Spleen (tissue), 11 donors: ENCODE measurements at regions not wholly inside any gene's neighbourhood (a gene's known extent, or its start where the extent isn't known, plus 50 kb on each side); places are given as distances from the start of the nearest gene placed in this dataset.
A peak's percentile ranks its signal among the peaks of the same experiment; 100 is the strongest.

Source experiments
- DNase-seq: peaks from one replicate; pipeline ENCODE4 v3.0.0-alpha.2; 2020
- H3K27ac ChIP-seq, 8 donors: fragments of 200-600 bp; sonication (generic) in 7 of 8; 1 replicate in 4 of 8; 2 replicates in 4 of 8; pipeline versions ENCODE4 v1.5.0 to v1.8.0; 2016 to 2021; ENCODE audit warnings: inconsistent platforms in 4 of 8, mild to moderate bottlenecking in 4 of 8, moderate library complexity in 1 of 8
- H3K27me3 ChIP-seq, 7 donors: fragments of 200-600 bp; sonication (generic) in 6 of 7; replicated peaks in 1 of 7; 1 replicate in 4 of 7; 2 replicates in 3 of 7; pipeline versions ENCODE4 v1.5.0 to v1.8.0; 2016 to 2021; ENCODE audit warnings: inconsistent platforms in 3 of 7, mild to moderate bottlenecking in 1 of 7
- H3K36me3 ChIP-seq, 6 donors: fragments of 200-600 bp; sonication (generic) in 5 of 6; 1 replicate in 4 of 6; 2 replicates in 2 of 6; pipeline versions ENCODE4 v1.5.0 to v1.8.0; 2016 to 2021; ENCODE audit warnings: inconsistent platforms in 2 of 6
- H3K4me1 ChIP-seq, 6 donors: fragments of 200-600 bp; sonication (generic) in 5 of 6; 1 replicate in 3 of 6; 2 replicates in 3 of 6; pipeline versions ENCODE4 v1.5.0 to v1.8.0; 2016 to 2021; ENCODE audit warnings: inconsistent platforms in 3 of 6
- H3K4me3 ChIP-seq, 8 donors: fragments of 200-600 bp; sonication (generic) in 7 of 8; 1 replicate in 4 of 8; 2 replicates in 4 of 8; pipeline versions ENCODE4 v1.5.0 to v1.8.0; 2016 to 2021; ENCODE audit warnings: inconsistent platforms in 4 of 8, mild to moderate bottlenecking in 4 of 8, moderate library complexity in 2 of 8
- H3K9me3 ChIP-seq, 8 donors: fragments of 200-600 bp; sonication (generic) in 7 of 8; 1 replicate in 4 of 8; 2 replicates in 4 of 8; pipeline versions ENCODE4 v1.5.0 to v1.8.0; 2016 to 2021; ENCODE audit warnings: inconsistent platforms in 4 of 8
- CTCF ChIP-seq, 11 experiments: fragments of 200-600 bp in 7 of 11; fragments of 450-650 bp in 4 of 11; sonication (generic) in 4 of 11; IDR thresholded peaks in 8 of 11; conservative IDR thresholded peaks in 3 of 11; 1 replicate in 7 of 11; 2 replicates in 4 of 11; pipeline versions ENCODE4 v1.4.0 to v1.8.0; 2016 to 2021; ENCODE audit warnings: antibody characterized with exemption in 11 of 11, inconsistent platforms in 4 of 11, mild to moderate bottlenecking in 1 of 11
- POLR2A ChIP-seq, 3 donors: fragments of 450-650 bp; IDR thresholded peaks; one replicate each; pipeline ENCODE4 v1.5.1; 2017; ENCODE audit warnings: antibody characterized with exemption in 3 of 3, mild to moderate bottlenecking in 1 of 3
- POLR2AphosphoS5 ChIP-seq, 3 donors: sonication (generic); formaldehyde crosslinking; IDR thresholded peaks; one replicate each; pipeline ENCODE4 v1.5.1; 2017; ENCODE audit warnings: antibody characterized with exemption in 3 of 3
- WGBS, 5 donors: extraction: QIAGEN DNeasy Blood & Tissue Kit in 3 of 5; methylation state at CpG; one replicate each; pipeline versions ENCODE4 v1.1.5 to v1.1.7; 2013 to 2018; 5-methylcytosine and 5-hydroxymethylcytosine counted together
- intact Hi-C: fragments of 100-400 bp; cut with DNase I; formaldehyde crosslinking; loops from one replicate; pipeline ENCODE4 v1.15.0; 2023; ENCODE audit warnings: low total_unique reads
- donor health status: healthy with polysubstance abuse.
- donor health status: DM: no; HTN: no; CAD: no; lungs with moderate emphysema.
- donor health status: DM: no; HTN: no; CAD: no.
- donor health status: Bipolar disorder and iron deficiency.
- donor health status: healthy.
- donor health status: DM: no; HTN: no; CAD: no.
- donor health status: DM: yes; HTN: yes; CAD: no.

GRCh38 chr11:45075952-45076351 lies 70.5 kb upstream of the PRDM11 start:
- Histone ChIP-seq H3K36me3 (no peaks in the 10 kb centered on the region), H3K9me3 (no peaks in the 10 kb centered on the region), H3K4me1 (peaks cover 30 to 48% (median 40%) of the 10 kb centered on the region in 6 donors), H3K27me3 (no peaks in the 10 kb centered on the region), H3K4me3 (no peak overlapping the region), H3K27ac (no peak overlapping the region)
- DNase-seq, result no peak
- intact Hi-C loops, result no loop called here
- WGBS, 5 donors, result 95 to 98% (median 96%) methylated on average over 4 of the region's 4 CpGs
- no peak for TF ChIP-seq CTCF (IDR thresholded peaks at IDR 0.05 in 8 of 11, conservative IDR thresholded peaks at IDR 0.05 in 3 of 11)
- TF ChIP-seq POLR2A (IDR thresholded peaks at IDR 0.05), result no peak
- no peak for TF ChIP-seq POLR2AphosphoS5 (IDR thresholded peaks at IDR 0.05)

GRCh38 chr11:45076761-45077160 lies 69.7 kb upstream of the PRDM11 start:
- Histone ChIP-seq H3K27me3 (no peaks in the 10 kb centered on the region), H3K9me3 (no peaks in the 10 kb centered on the region), H3K27ac (no peak overlapping the region), H3K36me3 (no peaks in the 10 kb centered on the region), H3K4me3 (no peak overlapping the region), H3K4me1 (peaks cover 32 to 56% (median 45%) of the 10 kb centered on the region in 6 donors)
- WGBS, 5 donors, result 78 to 94% (median 82%) methylated on average over 2 of the region's 2 CpGs
- DNase-seq, result no peak
- no peak for TF ChIP-seq CTCF (IDR thresholded peaks at IDR 0.05 in 8 of 11, conservative IDR thresholded peaks at IDR 0.05 in 3 of 11)
- no peak for TF ChIP-seq POLR2A (IDR thresholded peaks at IDR 0.05)
- no peak for TF ChIP-seq POLR2AphosphoS5 (IDR thresholded peaks at IDR 0.05)
- intact Hi-C loops, result no loop called here

GRCh38 chr11:45078236-45079074 lies 68.0 kb upstream of the PRDM11 start:
- Histone ChIP-seq H3K4me3 (no peak overlapping the region), H3K27me3 (no peaks in the 10 kb centered on the region), H3K9me3 (no peaks in the 10 kb centered on the region), H3K4me1 (peaks cover 25 to 63% (median 54%) of the 10 kb centered on the region in 6 donors), H3K27ac (peak overlapping the region in 5 of 8 donors; percentile 66 to 86 (median 76)), H3K36me3 (no peaks in the 10 kb centered on the region)
- no peak for DNase-seq
- TF ChIP-seq POLR2AphosphoS5 (IDR thresholded peaks at IDR 0.05) (no peak), POLR2A (IDR thresholded peaks at IDR 0.05) (no peak), CTCF (IDR thresholded peaks at IDR 0.05 in 8 of 11, conservative IDR thresholded peaks at IDR 0.05 in 3 of 11) (no peak)
- 75 to 90% (median 84%) methylated on average over 16 of the region's 16 CpGs for WGBS, 5 donors
- intact Hi-C loops, result no loop called here

- TF ChIP-seq POLR2AphosphoS5 (IDR thresholded peaks at IDR 0.05), result no peak
- no peak for TF ChIP-seq CTCF (IDR thresholded peaks at IDR 0.05 in 8 of 11, conservative IDR thresholded peaks at IDR 0.05 in 3 of 11)
- WGBS, 5 donors, result 20 to 30% (median 23%) methylated on average over 4 of the region's 4 CpGs
- no peak for DNase-seq
- intact Hi-C loops, result no loop called here
- H3K4me3 ChIP-seq, result no peak overlapping the region
- no peaks in the 10 kb centered on the region for H3K36me3 ChIP-seq
- no peaks in the 10 kb centered on the region for H3K9me3 ChIP-seq
- H3K4me1 ChIP-seq, result peaks cover 19 to 63% (median 54%) of the 10 kb centered on the region in 6 donors
- H3K27me3 ChIP-seq, result no peaks in the 10 kb centered on the region
- peak overlapping the region in 6 of 8 donors; percentile 34 to 86 (median 72) for H3K27ac ChIP-seq
Measured at GRCh38 chr11:45079075-45079444, 67.4 kb upstream of the PRDM11 start.
